ENCODE measurements at regions not wholly inside any gene's neighbourhood (a gene's known extent, or its start where the extent isn't known, plus 50 kb on each side); places are given as distances from the start of the nearest gene placed in this dataset.

- DNase-seq (ENCODE audit: low read depth in 2 of 2): no peak
Observed at GRCh38 chr10:42972946-42973345, 103.9 kb upstream of the RET start.

GRCh38 chr10:42973411-42973810 is 103.5 kb upstream of the RET start:
- DNase-seq (ENCODE audit: low read depth in 2 of 2): no peak

GRCh38 chr10:42973870-42974692 is 102.8 kb upstream of the RET start:
- DNase-seq (ENCODE audit: low read depth in 2 of 2): no peak

DNA sequence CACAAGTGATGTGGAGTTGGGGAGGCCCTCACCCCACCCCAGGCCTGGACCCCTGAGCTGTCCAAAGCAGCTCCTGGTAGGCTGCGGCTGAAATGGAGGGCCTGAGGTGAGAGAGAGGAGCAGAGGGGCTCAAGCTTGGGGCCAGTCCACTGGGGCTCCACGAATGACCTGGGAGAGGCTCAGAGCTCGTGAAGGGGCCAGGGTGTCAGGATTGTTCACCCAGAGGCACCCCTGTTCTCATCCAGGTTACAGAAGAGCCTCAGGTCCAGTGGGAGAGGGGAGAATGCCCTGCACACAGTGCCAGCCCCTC is 102.2 kb upstream of the RET start:
- DNase-seq (ENCODE audit: low read depth in 2 of 2): no peak

DNA sequence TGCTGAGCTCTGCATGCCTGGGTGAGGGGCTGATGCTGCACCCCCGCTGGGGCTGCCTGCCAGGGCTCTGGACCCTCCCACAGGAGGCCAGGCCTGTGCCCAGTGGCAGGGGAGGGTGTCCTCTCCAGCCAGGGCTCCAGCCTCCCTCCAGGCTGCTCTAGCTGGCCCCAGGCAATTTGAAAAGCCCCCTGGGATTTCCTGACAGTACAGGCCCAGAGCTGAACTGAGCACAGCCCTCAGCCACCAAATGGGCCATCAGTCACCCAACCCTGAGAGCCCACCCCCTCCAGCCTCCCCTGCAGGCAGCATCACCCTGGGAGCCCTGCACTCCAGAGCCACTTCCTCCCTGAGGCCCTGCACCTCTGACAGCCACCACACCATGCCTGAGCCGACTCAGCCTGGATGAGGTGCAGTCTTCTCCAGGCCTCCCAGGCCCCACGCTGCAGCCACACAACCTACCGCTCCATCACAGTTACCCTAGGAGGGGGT is 101.8 kb upstream of the RET start:
- DNase-seq (ENCODE audit: low read depth in 2 of 2): no peak

GRCh38 chr10:42975558-42976340 is 101.1 kb upstream of the RET start:
- no peak for DNase-seq (ENCODE audit: low read depth in 2 of 2)

- no peak for DNase-seq (ENCODE audit: low read depth in 2 of 2)
Observed at GRCh38 chr10:42976351-42977031, 100.4 kb upstream of the RET start.

GRCh38 chr10:42977032-42977416 is 99.8 kb upstream of the RET start:
- no peak for DNase-seq (ENCODE audit: low read depth in 2 of 2)

DNA sequence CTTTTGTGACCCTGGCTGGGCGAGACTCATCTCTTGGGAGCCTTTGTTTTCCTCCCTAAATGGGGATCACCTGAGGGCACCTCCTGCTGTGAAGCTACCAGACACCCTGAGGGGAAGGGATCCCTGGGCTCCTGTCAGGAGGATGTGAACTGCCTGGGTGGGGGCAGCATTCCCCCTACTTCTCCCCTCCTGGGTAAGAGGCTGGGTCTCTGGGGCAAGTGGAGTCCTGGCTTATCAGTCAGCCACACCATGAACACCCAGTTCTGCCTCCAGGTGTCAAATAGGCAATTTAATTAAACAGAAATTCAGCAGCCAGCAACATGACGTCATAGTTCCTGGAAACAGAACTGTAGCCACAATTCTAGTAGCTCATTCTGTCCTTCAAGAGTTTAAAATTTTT is 97.7 kb upstream of the RET start:
- DNase-seq (ENCODE audit: low read depth in 2 of 2): no peak

DNA sequence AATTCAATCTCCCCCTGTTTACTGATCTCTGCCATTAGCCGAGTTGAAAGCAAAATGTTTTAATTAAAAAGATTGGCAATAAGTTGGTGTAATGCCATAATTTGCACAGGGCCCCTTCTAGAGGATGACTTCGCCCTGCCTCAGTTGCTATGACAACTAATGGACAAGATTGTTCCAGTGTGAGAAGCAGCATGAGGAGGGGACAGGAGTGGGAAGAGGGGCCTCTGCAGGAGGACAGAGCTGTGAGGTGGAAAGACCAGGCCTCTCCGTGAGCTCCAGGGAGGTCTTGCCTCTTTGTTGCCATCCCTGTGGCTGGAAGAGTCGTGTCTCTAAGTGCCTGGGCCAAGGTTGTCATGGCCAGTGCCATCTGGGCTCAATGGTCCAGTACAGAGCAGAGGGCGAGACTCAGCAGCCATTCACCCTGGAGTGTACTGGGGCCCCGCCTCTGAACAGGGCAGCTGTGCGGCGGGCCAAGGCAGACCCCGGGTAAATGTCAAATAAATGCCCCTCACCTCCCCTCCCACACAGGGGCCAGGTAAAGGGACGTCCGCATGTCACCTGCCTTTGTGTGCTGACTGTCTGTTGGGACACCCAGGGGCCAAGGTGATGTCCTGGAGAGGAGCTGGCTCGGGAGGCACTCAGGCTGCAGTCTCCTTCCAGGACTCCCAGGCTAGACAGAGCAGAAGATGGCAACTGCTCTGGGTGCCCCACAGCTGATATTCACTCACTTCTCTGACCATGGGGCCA is 97.0 kb upstream of the RET start:
- DNase-seq (ENCODE audit: low read depth in 2 of 2): no peak

DNA sequence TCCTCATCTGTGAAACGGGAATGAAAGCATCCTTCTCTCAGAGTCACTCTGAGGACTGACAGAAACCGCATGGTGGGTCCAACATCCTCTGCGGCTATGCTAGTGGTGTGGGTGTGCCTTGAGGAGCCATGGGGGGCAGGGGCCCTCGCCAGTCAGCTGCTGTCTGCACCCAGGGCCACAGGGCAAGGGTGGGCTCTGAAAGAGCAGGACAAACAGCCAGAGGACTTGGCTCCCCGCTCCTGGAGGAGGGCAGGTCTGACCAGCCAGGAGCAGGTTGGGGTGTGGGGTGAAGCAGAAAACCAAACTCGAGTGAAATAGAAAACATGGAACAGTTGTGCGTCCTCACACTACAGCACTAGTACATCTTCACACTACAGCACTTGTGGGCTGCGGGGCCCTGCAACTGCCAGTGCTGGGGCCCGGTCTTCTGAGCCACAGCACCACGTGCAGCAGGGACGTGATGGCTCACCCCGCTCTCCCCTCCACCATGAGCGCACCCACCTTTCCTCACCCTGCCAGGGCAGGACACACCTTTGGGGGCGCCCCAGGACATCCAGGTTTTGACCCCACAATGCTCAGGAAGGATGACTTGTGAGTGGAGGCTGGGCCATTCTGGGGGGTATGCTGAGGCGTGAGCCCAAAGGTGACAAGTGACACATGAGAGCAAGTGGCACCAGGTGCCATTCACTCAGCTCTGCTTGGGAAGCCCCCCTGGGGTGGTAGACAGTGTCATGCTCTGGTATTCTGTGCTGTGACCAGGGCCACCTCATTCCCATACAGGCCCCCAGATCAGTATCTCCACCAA is 96.1 kb upstream of the RET start:
- no peak for DNase-seq (ENCODE audit: low read depth in 2 of 2)

- no peak for DNase-seq (ENCODE audit: low read depth in 2 of 2)
Observed at GRCh38 chr10:42981358-42982236, 95.3 kb upstream of the RET start.

- DNase-seq (ENCODE audit: low read depth in 2 of 2): no peak
Observed at GRCh38 chr10:42982891-42983506, 93.9 kb upstream of the RET start.

DNA sequence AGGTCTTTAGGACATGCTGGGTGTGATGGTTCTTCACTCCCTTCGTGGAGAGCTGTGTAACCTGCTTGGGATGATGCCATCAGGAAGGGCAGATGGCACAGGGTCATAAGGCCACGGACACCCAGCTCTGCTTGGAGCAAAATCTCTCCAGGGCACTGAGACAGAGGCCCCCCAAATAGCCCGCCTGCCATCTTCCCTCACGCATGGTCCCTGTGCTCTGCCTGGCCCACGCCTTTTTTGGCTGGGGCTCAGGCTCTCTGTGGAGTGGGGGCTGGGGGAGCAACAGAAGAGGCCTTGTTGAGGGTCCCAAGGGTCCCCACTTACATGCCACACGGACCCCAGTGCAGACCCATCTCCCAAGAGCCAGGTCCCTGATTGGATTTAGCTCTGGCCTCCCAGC is 93.3 kb upstream of the RET start:
- DNase-seq (ENCODE audit: low read depth in 2 of 2): no peak

DNA sequence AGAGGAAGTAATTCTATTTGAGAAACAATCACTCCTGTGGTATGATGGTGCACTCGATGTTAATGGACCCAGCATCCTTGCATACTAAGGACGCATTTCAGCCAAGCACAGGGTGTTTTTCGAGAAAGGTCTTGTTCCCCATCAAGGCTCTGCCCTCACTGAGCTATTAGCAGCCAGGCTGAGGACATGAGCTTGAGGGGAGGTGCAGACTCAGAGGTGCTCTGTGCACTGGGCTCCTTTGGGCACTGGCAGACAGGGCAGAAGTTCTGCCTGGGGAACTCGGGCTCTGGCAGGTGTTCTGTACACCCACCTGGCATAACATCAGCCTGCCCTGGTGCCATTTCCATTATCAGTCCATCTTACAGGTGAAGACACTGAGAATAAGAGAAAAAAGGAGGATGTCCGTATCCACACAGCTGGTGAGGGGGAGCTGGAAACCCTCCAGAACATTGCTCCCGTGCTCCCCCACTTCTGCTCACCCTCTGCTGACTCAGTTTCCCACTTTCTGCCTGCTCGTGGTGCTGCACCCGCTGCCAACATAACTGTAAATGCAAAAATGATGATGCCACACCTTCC is 92.7 kb upstream of the RET start:
- DNase-seq (ENCODE audit: low read depth in 2 of 2): no peak

GRCh38 chr10:42984761-42985325 is 92.0 kb upstream of the RET start:
- no peak for DNase-seq (ENCODE audit: low read depth in 2 of 2)

GRCh38 chr10:42985436-42986316 is 91.2 kb upstream of the RET start:
- DNase-seq (ENCODE audit: low read depth in 2 of 2): no peak

DNA sequence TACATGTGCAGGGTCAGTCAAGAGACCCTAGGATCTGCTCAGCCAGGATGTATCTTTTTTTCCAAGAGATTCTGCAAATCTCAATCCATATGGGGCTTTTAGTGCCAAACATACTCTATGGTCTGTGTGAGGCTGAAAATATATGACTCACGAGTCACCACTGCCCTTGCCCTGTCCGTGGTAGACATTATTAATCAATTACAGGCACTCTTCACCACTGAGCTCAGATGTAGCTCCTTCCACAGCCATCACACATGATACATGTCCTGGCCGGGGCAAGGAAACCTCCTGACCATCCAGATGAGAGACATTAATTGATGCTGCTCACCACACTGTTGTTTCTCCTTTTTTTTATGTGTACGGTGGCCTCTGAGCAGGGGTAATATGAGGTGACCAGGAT is 90.2 kb upstream of the RET start:
- no peak for DNase-seq (ENCODE audit: low read depth in 2 of 2)

All from stimulated activated CD8-positive, alpha-beta memory T cell treated with anti-CD3 and anti-CD28 coated beads, Interleukin-15, amount 100 ng/mL, for 48 hours (primary cell).